Peyer's patch (tissue), 4 donors: ENCODE measurements at regions not wholly inside any gene's neighbourhood (a gene's known extent, or its start where the extent isn't known, plus 50 kb on each side); places are given as distances from the start of the nearest gene placed in this dataset.

ENCODE experiments used
- CTCF ChIP-seq, 6 experiments: fragments of 450-650 bp in 4 of 6; fragments of 200-600 bp in 2 of 6; sonication (generic) in 1 of 6; IDR thresholded peaks; one replicate each; pipeline ENCODE4 v1.5.1; 2017 to 2019; ENCODE audit warnings: antibody characterized with exemption in 6 of 6, mild to moderate bottlenecking in 3 of 6, moderate library complexity in 1 of 6
- POLR2A ChIP-seq, 2 donors: fragments of 450-650 bp; IDR thresholded peaks; one replicate each; pipeline ENCODE4 v1.5.1; 2017; ENCODE audit warnings: antibody characterized with exemption in 2 of 2, mild to moderate bottlenecking in 2 of 2, moderate library complexity in 2 of 2

- no peak for TF ChIP-seq CTCF (IDR thresholded peaks at IDR 0.05)
- no peak for TF ChIP-seq POLR2A (IDR thresholded peaks at IDR 0.05)
Measured at GRCh38 chr12:68536885-68537485, 73.7 kb upstream of the RAP1B start.
